ENCODE measurements at regions not wholly inside any gene's neighbourhood (a gene's known extent, or its start where the extent isn't known, plus 50 kb on each side); places are given as distances from the start of the nearest gene placed in this dataset.
"Not testable (repeated sequence)": the region's sequence is repeated elsewhere in the genome, so short reads cannot be mapped to it uniquely, and the experiment has no call there.

DNA sequence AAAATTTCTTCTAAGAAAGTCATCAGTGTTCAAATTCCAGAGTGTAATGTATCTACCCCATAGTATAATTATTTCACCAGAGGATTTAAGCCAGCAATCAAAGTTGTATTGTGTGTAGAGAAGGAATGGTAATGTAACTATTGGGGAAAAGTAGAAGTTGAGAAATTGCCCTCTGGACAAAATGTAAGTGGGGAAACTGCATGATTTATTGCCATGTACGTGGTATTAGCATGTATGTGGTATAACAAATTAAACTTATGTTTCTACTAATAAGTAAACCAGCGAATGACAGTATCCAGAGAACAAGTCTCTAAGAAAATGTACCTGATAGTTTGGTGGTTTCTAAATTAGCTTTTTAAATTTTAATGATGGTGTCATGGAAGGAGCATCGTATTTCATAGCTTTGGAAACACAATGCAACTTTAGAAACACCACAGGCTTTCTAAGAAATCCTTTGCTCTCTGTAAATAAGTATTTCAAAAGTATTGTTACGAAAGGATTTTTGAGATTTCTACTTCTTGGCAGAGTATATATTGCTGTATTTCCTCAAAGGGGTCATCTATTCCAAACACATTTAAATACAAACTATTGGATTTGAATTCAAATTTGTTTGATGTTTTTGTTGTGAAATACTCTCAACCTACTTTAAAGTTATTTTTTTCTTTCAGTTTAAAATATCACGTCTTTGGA, 1018.9 kb upstream of the ZEB2 start:
- Histone ChIP-seq H3K27me3 (ENCODE audit: control insufficient read depth in 3 of 3, insufficient read depth in 3 of 3, low read length in 3 of 3) (no peaks in the 10 kb centered on the region), H3K9me3 (ENCODE audit: control insufficient read depth in 3 of 3, low read length in 3 of 3) (no peaks in the 10 kb centered on the region), H3K27ac (ENCODE audit: low read depth, low read length) (no peak overlapping the region), H3K9ac (ENCODE audit: low read depth in 1 of 3, low read length in 3 of 3) (no peak overlapping the region), H3K4me3 (ENCODE audit: low read length in 3 of 3) (no peak overlapping the region), H3K36me3 (ENCODE audit: control insufficient read depth in 3 of 3, insufficient read depth in 3 of 3, low read length in 3 of 3) (no peaks in the 10 kb centered on the region), H3K4me1 (ENCODE audit: control insufficient read depth in 3 of 3, insufficient read depth in 3 of 3, low read length in 3 of 3) (no peaks in the 10 kb centered on the region)

DNA sequence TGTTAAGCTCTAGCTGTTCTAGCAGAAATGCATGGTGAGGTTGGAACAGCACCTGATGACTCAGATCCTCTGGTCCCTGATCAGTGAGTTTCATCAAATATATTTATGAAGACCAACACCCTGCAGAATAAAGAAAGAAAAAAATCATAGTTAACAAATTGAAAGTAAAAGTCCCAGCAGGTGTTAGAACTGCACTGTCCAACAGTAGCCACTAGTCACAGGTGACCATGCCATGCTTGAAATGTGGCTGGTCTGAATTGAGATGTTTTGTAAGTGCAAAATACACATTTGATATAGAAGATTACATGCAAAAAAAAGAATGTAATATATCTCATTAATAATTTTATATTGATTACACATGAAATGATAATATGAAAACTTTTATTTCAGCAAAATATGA, 1010.7 kb upstream of the ZEB2 start:
- Histone ChIP-seq H3K4me1 (ENCODE audit: control insufficient read depth in 3 of 3, insufficient read depth in 3 of 3, low read length in 3 of 3) (no peaks in the 10 kb centered on the region), H3K9me3 (ENCODE audit: control insufficient read depth in 3 of 3, low read length in 3 of 3) (no peaks in the 10 kb centered on the region), H3K36me3 (ENCODE audit: control insufficient read depth in 3 of 3, insufficient read depth in 3 of 3, low read length in 3 of 3) (no peaks in the 10 kb centered on the region), H3K9ac (ENCODE audit: low read depth in 1 of 3, low read length in 3 of 3) (no peak overlapping the region), H3K4me3 (ENCODE audit: low read length in 3 of 3) (no peak overlapping the region), H3K27ac (ENCODE audit: low read depth, low read length) (no peak overlapping the region), H3K27me3 (ENCODE audit: control insufficient read depth in 3 of 3, insufficient read depth in 3 of 3, low read length in 3 of 3) (no peaks in the 10 kb centered on the region)

DNA sequence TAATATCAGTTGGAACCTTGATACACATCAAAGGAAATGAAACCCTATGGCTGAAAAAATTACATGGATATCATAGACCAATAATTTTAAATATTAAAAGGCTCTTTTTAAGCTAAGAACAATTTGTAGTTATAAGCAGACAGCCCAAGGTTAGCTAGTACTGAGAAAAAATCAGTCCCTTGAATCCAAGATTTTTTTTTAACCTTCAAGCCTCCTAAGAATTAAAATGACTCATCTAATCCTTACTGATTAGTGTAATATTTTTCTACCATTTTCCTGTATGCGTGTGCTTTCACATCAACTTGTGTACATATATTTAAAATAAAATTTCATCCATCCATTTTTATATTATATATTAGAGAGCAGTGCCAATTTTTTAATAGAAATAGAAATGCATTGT, 1004.9 kb upstream of the ZEB2 start:
- H3K27ac ChIP-seq (ENCODE audit: low read depth, low read length) = no peak overlapping the region
- H3K4me3 ChIP-seq (ENCODE audit: low read length in 3 of 3) = no peak overlapping the region
- H3K9ac ChIP-seq (ENCODE audit: low read depth in 1 of 3, low read length in 3 of 3) = no peak overlapping the region
- no peaks in the 10 kb centered on the region for H3K27me3 ChIP-seq (ENCODE audit: control insufficient read depth in 3 of 3, insufficient read depth in 3 of 3, low read length in 3 of 3)
- H3K4me1 ChIP-seq (ENCODE audit: control insufficient read depth in 3 of 3, insufficient read depth in 3 of 3, low read length in 3 of 3) = no peaks in the 10 kb centered on the region
- no peaks in the 10 kb centered on the region for H3K36me3 ChIP-seq (ENCODE audit: control insufficient read depth in 3 of 3, insufficient read depth in 3 of 3, low read length in 3 of 3)
- H3K9me3 ChIP-seq (ENCODE audit: control insufficient read depth in 3 of 3, low read length in 3 of 3) = no peaks in the 10 kb centered on the region

DNA sequence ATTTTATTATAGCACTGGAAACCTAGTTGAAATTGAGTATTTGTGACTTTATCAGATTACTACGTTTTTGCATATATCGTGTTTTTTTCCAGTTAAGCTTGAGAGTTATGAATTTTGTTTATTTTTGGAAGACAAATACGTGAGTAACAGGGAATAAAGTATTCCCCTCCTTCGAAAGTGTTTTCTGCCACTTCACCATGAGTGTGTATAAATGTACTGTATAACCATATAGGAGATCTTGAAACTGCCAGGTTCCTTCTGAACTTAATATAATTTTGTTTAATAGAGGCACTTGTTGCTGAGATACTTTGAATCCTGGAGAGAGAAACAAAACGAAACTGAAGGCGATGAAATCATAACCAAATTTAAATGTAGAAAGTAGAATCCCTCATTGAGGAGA, 1004.4 kb upstream of the ZEB2 start:
- Histone ChIP-seq H3K27me3 (ENCODE audit: control insufficient read depth in 3 of 3, insufficient read depth in 3 of 3, low read length in 3 of 3) (no peaks in the 10 kb centered on the region), H3K4me1 (ENCODE audit: control insufficient read depth in 3 of 3, insufficient read depth in 3 of 3, low read length in 3 of 3) (no peaks in the 10 kb centered on the region), H3K9me3 (ENCODE audit: control insufficient read depth in 3 of 3, low read length in 3 of 3) (no peaks in the 10 kb centered on the region), H3K9ac (ENCODE audit: low read depth in 1 of 3, low read length in 3 of 3) (no peak overlapping the region), H3K27ac (ENCODE audit: low read depth, low read length) (no peak overlapping the region), H3K4me3 (ENCODE audit: low read length in 3 of 3) (no peak overlapping the region), H3K36me3 (ENCODE audit: control insufficient read depth in 3 of 3, insufficient read depth in 3 of 3, low read length in 3 of 3) (no peaks in the 10 kb centered on the region)

DNA sequence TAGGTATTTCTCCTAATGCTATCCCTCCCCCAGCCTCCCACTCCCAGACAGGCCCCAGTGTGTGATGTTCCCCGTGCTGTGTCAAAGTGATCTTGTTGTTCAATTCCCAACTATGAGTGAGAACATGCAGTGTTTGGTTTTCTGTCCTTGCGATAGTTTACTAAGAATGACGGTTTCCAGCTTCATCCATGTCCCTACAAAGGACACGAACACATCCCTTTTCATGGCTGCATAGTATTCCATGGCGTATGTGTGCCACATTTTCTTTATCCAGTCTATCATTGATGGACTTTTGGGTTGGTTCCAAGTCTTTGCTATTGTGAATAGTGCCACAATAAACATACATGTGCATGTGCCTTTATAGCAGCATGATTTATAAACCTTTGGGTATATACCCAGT, 999.3 kb upstream of the ZEB2 start:
- not testable (repeated sequence) for H3K4me1 ChIP-seq (ENCODE audit: control insufficient read depth in 3 of 3, insufficient read depth in 3 of 3, low read length in 3 of 3); H3K27ac ChIP-seq (ENCODE audit: low read depth, low read length); H3K9ac ChIP-seq (ENCODE audit: low read depth in 1 of 3, low read length in 3 of 3); H3K4me3 ChIP-seq (ENCODE audit: low read length in 3 of 3); H3K36me3 ChIP-seq (ENCODE audit: control insufficient read depth in 3 of 3, insufficient read depth in 3 of 3, low read length in 3 of 3); H3K9me3 ChIP-seq (ENCODE audit: control insufficient read depth in 3 of 3, low read length in 3 of 3); H3K27me3 ChIP-seq (ENCODE audit: control insufficient read depth in 3 of 3, insufficient read depth in 3 of 3, low read length in 3 of 3)

DNA sequence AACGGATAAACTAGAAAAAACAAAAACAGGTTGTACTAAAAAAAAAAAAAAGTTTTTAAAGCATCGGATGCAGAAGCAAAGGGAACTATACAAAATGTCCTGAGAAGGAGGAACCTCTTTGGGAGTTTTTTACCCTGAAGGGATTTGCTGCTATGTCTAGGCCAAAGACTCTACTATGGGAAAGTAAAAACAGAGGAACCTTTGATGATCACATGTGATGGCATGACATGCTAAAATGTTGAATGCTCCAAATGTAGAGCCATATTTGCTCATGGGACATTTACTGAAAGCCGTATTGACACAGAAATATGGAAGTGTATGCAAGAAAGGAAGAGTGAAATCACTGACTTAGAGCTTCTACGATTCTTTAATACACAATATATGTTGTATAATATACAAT, 992.0 kb upstream of the ZEB2 start:
- Histone ChIP-seq H3K9me3 (ENCODE audit: control insufficient read depth in 3 of 3, low read length in 3 of 3) (no peaks in the 10 kb centered on the region), H3K27me3 (ENCODE audit: control insufficient read depth in 3 of 3, insufficient read depth in 3 of 3, low read length in 3 of 3) (no peaks in the 10 kb centered on the region), H3K27ac (ENCODE audit: low read depth, low read length) (no peak overlapping the region), H3K9ac (ENCODE audit: low read depth in 1 of 3, low read length in 3 of 3) (no peak overlapping the region), H3K36me3 (ENCODE audit: control insufficient read depth in 3 of 3, insufficient read depth in 3 of 3, low read length in 3 of 3) (no peaks in the 10 kb centered on the region), H3K4me1 (ENCODE audit: control insufficient read depth in 3 of 3, insufficient read depth in 3 of 3, low read length in 3 of 3) (no peaks in the 10 kb centered on the region), H3K4me3 (ENCODE audit: low read length in 3 of 3) (no peak overlapping the region)

DNA sequence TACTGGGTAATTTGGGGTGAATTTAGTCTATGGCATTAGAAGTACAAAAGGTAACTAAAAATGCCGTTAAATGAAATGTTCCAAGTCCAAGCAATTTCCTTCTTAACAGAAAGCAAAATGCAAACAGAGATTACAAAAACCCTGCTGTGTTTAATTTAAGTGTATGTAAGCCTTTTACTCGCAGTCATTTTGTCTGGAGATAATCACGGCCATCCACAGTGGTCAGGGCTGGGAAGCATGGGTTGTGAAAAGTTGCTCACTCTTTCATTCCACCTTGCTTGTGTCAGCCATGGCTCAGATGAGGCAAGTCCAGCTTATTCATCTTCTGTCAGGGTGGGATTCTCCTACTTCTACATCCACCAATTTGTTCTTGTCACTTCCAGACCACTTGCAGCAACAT, 983.6 kb upstream of the ZEB2 start:
- H3K27ac ChIP-seq (ENCODE audit: low read depth, low read length) = no peak overlapping the region
- H3K4me1 ChIP-seq (ENCODE audit: control insufficient read depth in 3 of 3, insufficient read depth in 3 of 3, low read length in 3 of 3) = no peaks in the 10 kb centered on the region
- H3K27me3 ChIP-seq (ENCODE audit: control insufficient read depth in 3 of 3, insufficient read depth in 3 of 3, low read length in 3 of 3) = no peaks in the 10 kb centered on the region
- no peak overlapping the region for H3K4me3 ChIP-seq (ENCODE audit: low read length in 3 of 3)
- no peak overlapping the region for H3K9ac ChIP-seq (ENCODE audit: low read depth in 1 of 3, low read length in 3 of 3)
- no peaks in the 10 kb centered on the region for H3K36me3 ChIP-seq (ENCODE audit: control insufficient read depth in 3 of 3, insufficient read depth in 3 of 3, low read length in 3 of 3)
- H3K9me3 ChIP-seq (ENCODE audit: control insufficient read depth in 3 of 3, low read length in 3 of 3) = no peaks in the 10 kb centered on the region

DNA sequence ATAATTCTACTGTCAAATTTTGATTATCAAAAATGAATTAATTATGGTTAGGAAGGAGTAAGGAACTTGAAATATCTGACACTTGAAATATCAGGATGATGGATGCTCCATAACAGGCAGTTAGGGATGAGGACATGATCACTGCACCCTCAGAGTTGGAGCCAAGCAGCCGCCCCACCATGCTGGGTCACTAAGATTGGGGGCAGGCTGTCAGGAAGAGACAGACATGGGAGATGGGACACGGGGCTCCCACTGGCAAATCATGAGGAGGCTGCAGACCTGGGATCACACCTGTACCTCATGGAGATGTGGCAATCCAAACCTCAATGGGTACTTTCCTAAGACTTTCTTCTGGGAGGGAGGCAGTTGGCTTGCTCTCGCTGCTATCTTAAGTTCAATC, 982.0 kb upstream of the ZEB2 start:
- Histone ChIP-seq H3K4me1 (ENCODE audit: control insufficient read depth in 3 of 3, insufficient read depth in 3 of 3, low read length in 3 of 3) (no peaks in the 10 kb centered on the region), H3K36me3 (ENCODE audit: control insufficient read depth in 3 of 3, insufficient read depth in 3 of 3, low read length in 3 of 3) (no peaks in the 10 kb centered on the region), H3K9ac (ENCODE audit: low read depth in 1 of 3, low read length in 3 of 3) (no peak overlapping the region), H3K27ac (ENCODE audit: low read depth, low read length) (no peak overlapping the region), H3K9me3 (ENCODE audit: control insufficient read depth in 3 of 3, low read length in 3 of 3) (no peaks in the 10 kb centered on the region), H3K27me3 (ENCODE audit: control insufficient read depth in 3 of 3, insufficient read depth in 3 of 3, low read length in 3 of 3) (no peaks in the 10 kb centered on the region), H3K4me3 (ENCODE audit: low read length in 3 of 3) (no peak overlapping the region)

DNA sequence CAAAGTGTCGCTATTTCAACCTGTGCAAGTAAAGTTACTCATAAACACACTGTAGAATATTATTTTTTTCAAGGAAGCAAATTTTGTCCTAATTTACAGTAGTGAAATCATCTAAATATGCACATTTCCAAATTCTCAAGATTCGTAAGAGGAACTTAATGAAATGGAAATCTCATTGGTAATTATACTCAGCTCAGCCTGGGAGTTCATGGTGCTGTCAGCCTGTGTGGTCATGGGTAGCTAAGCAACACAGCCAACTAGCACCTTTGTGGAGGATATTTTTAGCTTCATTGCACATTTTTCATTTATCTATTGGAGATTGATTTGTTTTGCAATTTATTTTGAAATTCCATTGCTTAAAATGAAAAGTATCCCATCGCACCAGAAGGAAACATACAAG, 975.7 kb upstream of the ZEB2 start:
- Histone ChIP-seq H3K4me3 (ENCODE audit: low read length in 3 of 3) (no peak overlapping the region), H3K36me3 (ENCODE audit: control insufficient read depth in 3 of 3, insufficient read depth in 3 of 3, low read length in 3 of 3) (no peaks in the 10 kb centered on the region), H3K27me3 (ENCODE audit: control insufficient read depth in 3 of 3, insufficient read depth in 3 of 3, low read length in 3 of 3) (no peaks in the 10 kb centered on the region), H3K27ac (ENCODE audit: low read depth, low read length) (no peak overlapping the region), H3K4me1 (ENCODE audit: control insufficient read depth in 3 of 3, insufficient read depth in 3 of 3, low read length in 3 of 3) (no peaks in the 10 kb centered on the region), H3K9ac (ENCODE audit: low read depth in 1 of 3, low read length in 3 of 3) (no peak overlapping the region), H3K9me3 (ENCODE audit: control insufficient read depth in 3 of 3, low read length in 3 of 3) (peaks cover 0 to 2% (median 0%) of the 10 kb centered on the region in 3 donors)

DNA sequence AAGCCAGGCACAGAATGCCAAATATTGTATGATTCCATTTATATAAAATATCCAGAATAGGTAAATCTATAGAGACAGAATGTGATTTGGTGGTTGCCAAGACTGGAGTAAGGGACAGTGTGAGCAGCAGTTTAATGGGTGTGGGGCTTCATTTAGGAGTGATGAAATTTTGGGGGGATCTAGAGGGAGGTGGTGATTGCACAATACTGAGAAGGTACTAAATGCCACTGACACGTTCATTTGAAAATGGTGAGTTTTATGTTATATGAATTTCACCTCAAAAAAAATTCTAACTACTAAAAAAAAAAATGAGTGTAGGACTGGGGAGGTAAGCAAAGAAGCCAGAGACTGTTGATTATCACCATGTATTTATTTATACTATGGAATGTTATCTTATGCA, 974.5 kb upstream of the ZEB2 start:
- no peaks in the 10 kb centered on the region for H3K36me3 ChIP-seq (ENCODE audit: control insufficient read depth in 3 of 3, insufficient read depth in 3 of 3, low read length in 3 of 3)
- no peak overlapping the region for H3K4me3 ChIP-seq (ENCODE audit: low read length in 3 of 3)
- H3K9me3 ChIP-seq (ENCODE audit: control insufficient read depth in 3 of 3, low read length in 3 of 3) = peaks cover 0 to 2% (median 0%) of the 10 kb centered on the region in 3 donors
- H3K4me1 ChIP-seq (ENCODE audit: control insufficient read depth in 3 of 3, insufficient read depth in 3 of 3, low read length in 3 of 3) = no peaks in the 10 kb centered on the region
- no peak overlapping the region for H3K9ac ChIP-seq (ENCODE audit: low read depth in 1 of 3, low read length in 3 of 3)
- no peaks in the 10 kb centered on the region for H3K27me3 ChIP-seq (ENCODE audit: control insufficient read depth in 3 of 3, insufficient read depth in 3 of 3, low read length in 3 of 3)
- no peak overlapping the region for H3K27ac ChIP-seq (ENCODE audit: low read depth, low read length)

DNA sequence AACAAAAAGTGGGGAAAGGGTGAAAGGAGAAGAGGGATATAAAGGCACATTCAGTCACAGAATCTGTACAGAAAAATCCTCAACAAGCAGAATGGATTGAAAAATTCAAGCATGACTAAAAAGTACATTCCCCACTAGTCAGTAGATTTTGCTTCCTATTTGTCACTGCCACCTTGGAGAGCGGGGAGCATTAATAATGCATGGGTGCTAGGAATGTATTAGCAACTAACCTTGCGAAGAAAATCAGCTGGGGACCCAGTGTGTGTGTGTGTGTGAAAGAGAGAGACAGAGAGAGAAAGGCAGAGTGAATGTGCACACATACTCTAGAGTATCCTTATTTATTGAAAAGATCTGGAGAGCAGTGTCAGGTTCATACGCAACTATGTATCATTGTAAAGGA, 968.7 kb upstream of the ZEB2 start:
- Histone ChIP-seq H3K27ac (ENCODE audit: low read depth, low read length) (no peak overlapping the region), H3K4me1 (ENCODE audit: control insufficient read depth in 3 of 3, insufficient read depth in 3 of 3, low read length in 3 of 3) (no peaks in the 10 kb centered on the region), H3K27me3 (ENCODE audit: control insufficient read depth in 3 of 3, insufficient read depth in 3 of 3, low read length in 3 of 3) (no peaks in the 10 kb centered on the region), H3K9ac (ENCODE audit: low read depth in 1 of 3, low read length in 3 of 3) (no peak overlapping the region), H3K4me3 (ENCODE audit: low read length in 3 of 3) (no peak overlapping the region), H3K9me3 (ENCODE audit: control insufficient read depth in 3 of 3, low read length in 3 of 3) (peaks cover 0 to 2% (median 0%) of the 10 kb centered on the region in 3 donors), H3K36me3 (ENCODE audit: control insufficient read depth in 3 of 3, insufficient read depth in 3 of 3, low read length in 3 of 3) (no peaks in the 10 kb centered on the region)

Data from skeletal muscle tissue (tissue), 3 donors.